IMR-90 (cell line): ENCODE measurements at regions not wholly inside any gene's neighbourhood (a gene's known extent, or its start where the extent isn't known, plus 50 kb on each side); places are given as distances from the start of the nearest gene placed in this dataset.

Source experiments
- ATAC-seq: fragments of 200-7000 bp; cut with Tn5 transposase; 2 replicates; pipeline ENCODE4 v1.9.1; 2020; ENCODE audit warnings: low read depth, mild to moderate bottlenecking, moderate library complexity
- BruUV-seq: library from RNA; stranded (reverse); fragments of 400-500 nt; replicated peaks from 2 replicates; lab custom pipeline; 2021; lab: Mats Ljungman, UMichigan
- CTCF ChIA-PET: fragments of 300-600 bp; formaldehyde crosslinking; extraction: SDS; loops from one replicate; lab custom pipeline; 2021; ENCODE audit warnings: antibody characterized with exemption; lab: Yijun Ruan, JAX
- POLR2A ChIA-PET: fragments of 300-600 bp; sonication (Branson Sonifier 250); formaldehyde crosslinking; loops from one replicate; lab custom pipeline; 2022; ENCODE audit warnings: antibody characterized with exemption; ENCODE audit not compliant: unreplicated experiment; lab: Charles Lee
- DNase-seq: peaks from one replicate; pipeline ENCODE4 v3.0.0; 2013
- H2AFZ ChIP-seq: replicated peaks from 2 replicates; pipeline ENCODE3; 2013; ENCODE audit warnings: low read length, mild to moderate bottlenecking; ENCODE audit not compliant: poor library complexity
- H2AK5ac ChIP-seq: 2 replicates; pipeline ENCODE4 v1.6.1; 2013; ENCODE audit warnings: low read depth, low read length, inconsistent platforms
- H2AK9ac ChIP-seq: replicated peaks from 2 replicates; pipeline ENCODE3; 2013; ENCODE audit warnings: mild to moderate bottlenecking, low read depth, low read length, moderate library complexity; ENCODE audit not compliant: poor library complexity
- H2BK120ac ChIP-seq: 2 replicates; pipeline ENCODE4 v1.6.1; 2013; ENCODE audit warnings: low read depth, low read length, inconsistent platforms
- H2BK15ac ChIP-seq: 3 replicates; pipeline ENCODE4 v1.6.1; 2013; ENCODE audit warnings: low read depth, low read length, inconsistent platforms
- H2BK20ac ChIP-seq: 2 replicates; pipeline ENCODE4 v1.6.1; 2013; ENCODE audit warnings: low read depth, mild to moderate bottlenecking, inconsistent platforms, low read length, moderate library complexity
- H2BK5ac ChIP-seq: 2 replicates; pipeline ENCODE4 v1.6.1; 2013; ENCODE audit warnings: mild to moderate bottlenecking, low read depth, low read length, inconsistent platforms; ENCODE audit not compliant: poor library complexity, severe bottlenecking
- H3K14ac ChIP-seq: replicated peaks from 2 replicates; pipeline ENCODE4 v1.6.1; 2013; ENCODE audit warnings: low read depth, low read length, inconsistent platforms
- H3K18ac ChIP-seq: 2 replicates; pipeline ENCODE4 v1.6.1; 2013; ENCODE audit warnings: low read depth, low read length, control low read depth
- H3K23ac ChIP-seq: 2 replicates; pipeline ENCODE4 v1.6.1; 2013; ENCODE audit warnings: low read depth, low read length, inconsistent platforms
- H3K27ac ChIP-seq: 2 replicates; pipeline ENCODE4 v1.5.1; 2013; ENCODE audit warnings: mild to moderate bottlenecking, control low read depth, low read length; ENCODE audit not compliant: insufficient read depth
- H3K27me3 ChIP-seq: 2 replicates; pipeline ENCODE4 v1.6.1; 2013; ENCODE audit warnings: low read length; ENCODE audit not compliant: control insufficient read depth, insufficient read depth
- H3K36me3 ChIP-seq: 2 replicates; pipeline ENCODE4 v1.6.1; 2013; ENCODE audit warnings: low read length, mixed read lengths; ENCODE audit not compliant: control insufficient read depth, insufficient read depth
- H3K4ac ChIP-seq: 2 replicates; pipeline ENCODE4 v1.6.1; 2013; ENCODE audit warnings: low read depth, low read length, inconsistent platforms
- H3K4me1 ChIP-seq: 2 replicates; pipeline ENCODE4 v1.6.1; 2013; ENCODE audit warnings: low read length, mixed read lengths; ENCODE audit not compliant: control insufficient read depth, insufficient read depth
- H3K4me2 ChIP-seq: 2 replicates; pipeline ENCODE4 v1.6.1; 2013; ENCODE audit warnings: low read depth, mild to moderate bottlenecking, control low read depth, low read length, moderate library complexity
- H3K4me3 ChIP-seq: 2 replicates; pipeline ENCODE4 v1.5.1; 2013; ENCODE audit warnings: low read depth, mild to moderate bottlenecking, control low read depth, low read length, moderate library complexity; ENCODE audit not compliant: insufficient read depth
- H3K56ac ChIP-seq: 2 replicates; pipeline ENCODE4 v1.6.1; 2013; ENCODE audit warnings: low read length, inconsistent platforms; ENCODE audit not compliant: insufficient read depth; ENCODE audit errors: extremely low read depth
- H3K79me1 ChIP-seq, 2 experiments: 2 replicates each; pipeline ENCODE4 v1.6.1; 2013; ENCODE audit warnings: low read length in 2 of 2, inconsistent platforms in 1 of 2, low read depth in 1 of 2
- H3K9ac ChIP-seq: 2 replicates; pipeline ENCODE4 v1.6.1; 2013; ENCODE audit warnings: low read depth, low read length, control low read depth
- H3K9me1 ChIP-seq: 2 replicates; pipeline ENCODE4 v1.6.1; 2013; ENCODE audit warnings: low read length, inconsistent platforms; ENCODE audit not compliant: insufficient read depth
- H3K9me3 ChIP-seq: 2 replicates; pipeline ENCODE4 v1.6.1; 2013; ENCODE audit warnings: low read length; ENCODE audit not compliant: control insufficient read depth, insufficient read depth
- H4K20me1 ChIP-seq: 2 replicates; pipeline ENCODE4 v1.6.1; 2013; ENCODE audit warnings: low read length, inconsistent platforms; ENCODE audit not compliant: insufficient read depth
- H4K5ac ChIP-seq: 2 replicates; pipeline ENCODE4 v1.6.1; 2013; ENCODE audit warnings: mild to moderate bottlenecking, low read depth, low read length, control low read depth
- H4K8ac ChIP-seq, 2 experiments: 2 replicates each; pipeline ENCODE4 v1.6.1; 2013; ENCODE audit warnings: low read depth in 2 of 2, low read length in 2 of 2, control low read depth in 1 of 2, inconsistent platforms in 1 of 2
- H4K91ac ChIP-seq: 2 replicates; pipeline ENCODE4 v1.6.1; 2013; ENCODE audit warnings: low read depth, low read length, inconsistent platforms; ENCODE audit not compliant: insufficient read depth
- BHLHE40 ChIP-seq: fragments of 150-350 bp; IDR thresholded peaks from 2 replicates; pipeline ENCODE4 v1.6.1; 2016; ENCODE audit warnings: mild to moderate bottlenecking, low read depth, low read length
- CEBPB ChIP-seq: IDR thresholded peaks from 2 replicates; pipeline ENCODE4 v1.6.1; 2012; ENCODE audit warnings: low read depth, low read length, improper control_type of control experiment
- CHD1 ChIP-seq: IDR thresholded peaks from 2 replicates; pipeline ENCODE4 v1.6.1; 2012; ENCODE audit warnings: low read depth, low read length, improper control_type of control experiment
- FOS ChIP-seq: fragments of 150-350 bp; IDR thresholded peaks from 2 replicates; pipeline ENCODE4 v1.6.1; 2016; ENCODE audit warnings: low read depth, low read length
- MAFK ChIP-seq: IDR thresholded peaks from 2 replicates; pipeline ENCODE4 v1.6.1; 2012; ENCODE audit warnings: low read depth, low read length, improper control_type of control experiment
- MAZ ChIP-seq: IDR thresholded peaks from 2 replicates; pipeline ENCODE4 v1.6.1; 2012; ENCODE audit warnings: low read depth, mild to moderate bottlenecking, low read length, improper control_type of control experiment, moderate library complexity, borderline replicate concordance
- MXI1 ChIP-seq: IDR thresholded peaks from 2 replicates; pipeline ENCODE4 v1.6.1; 2012; ENCODE audit warnings: low read depth, mild to moderate bottlenecking, low read length, moderate library complexity, borderline replicate concordance
- NFE2L2 ChIP-seq: fragments of 150-350 bp; IDR thresholded peaks from 2 replicates; pipeline ENCODE4 v1.6.1; 2016; ENCODE audit warnings: low read depth, mild to moderate bottlenecking, low read length
- POLR2A ChIP-seq: IDR thresholded peaks from 2 replicates; pipeline ENCODE4 v1.6.1; 2012; ENCODE audit warnings: mild to moderate bottlenecking, low read depth, low read length
- RAD21 ChIP-seq: IDR thresholded peaks from 2 replicates; pipeline ENCODE4 v1.6.1; 2012; ENCODE audit warnings: low read length, improper control_type of control experiment
- RCOR1 ChIP-seq: IDR thresholded peaks from 2 replicates; pipeline ENCODE4 v1.6.1; 2012; ENCODE audit warnings: mild to moderate bottlenecking, low read length, improper control_type of control experiment; ENCODE audit not compliant: insufficient replicate concordance
- RFX5 ChIP-seq: IDR thresholded peaks from 2 replicates; pipeline ENCODE4 v1.8.0; 2012; ENCODE audit warnings: low read depth, mild to moderate bottlenecking, low read length, moderate library complexity
- SMC3 ChIP-seq: fragments of 150-350 bp; IDR thresholded peaks from 2 replicates; pipeline ENCODE4 v1.6.1; 2016; ENCODE audit warnings: low read depth, mild to moderate bottlenecking, antibody characterized with exemption, low read length, moderate library complexity
- WGBS, 2 experiments: methylation state at CpG; one replicate each; pipeline versions ENCODE4 v1.1.5 to v1.1.7; 2013; ENCODE audit warnings: missing lambda C conversion rate in 2 of 2; ENCODE audit not compliant: insufficient read length in 1 of 2; ENCODE audit errors: extremely low coverage in 2 of 2; 5-methylcytosine and 5-hydroxymethylcytosine counted together
- dilution Hi-C: fragments of 300-500 bp; cut with HindIII; formaldehyde crosslinking; loops from one replicate; pipeline ENCODE4 v1.14.3; 2018; ENCODE audit warnings: low sequenced_read_pairs; ENCODE audit not compliant: unreplicated experiment
- in situ Hi-C: fragments of 300-500 bp; cut with MboI; formaldehyde crosslinking; loops from 3 replicates; pipeline ENCODE4 v1.14.3; 2019; ENCODE audit warnings: low sequenced_read_pairs, inconsistent platforms, mixed read lengths
- intact Hi-C: fragments of 100-400 bp; cut with micrococcal nuclease; formaldehyde crosslinking; loops from 2 replicates; pipeline ENCODE4 v1.10.0; 2022
- TF ChIP-seq, protein P1 (sequence below): conservative IDR thresholded peaks from 2 replicates; pipeline ENCODE4 v1.5.1; 2012; ENCODE audit warnings: mild to moderate bottlenecking, low read depth, low read length, improper control_type of control experiment
- TF ChIP-seq, protein P2 (sequence below): fragments of 150-350 bp; IDR thresholded peaks from 2 replicates; pipeline ENCODE4 v1.6.1; 2016; ENCODE audit warnings: low read depth, mild to moderate bottlenecking, low read length, moderate library complexity, borderline replicate concordance
- TF ChIP-seq, protein P3 (sequence below): fragments of 150-350 bp; IDR thresholded peaks from 2 replicates; pipeline ENCODE4 v1.6.1; 2017; ENCODE audit warnings: mild to moderate bottlenecking, antibody characterized with exemption, low read length, low read depth

DNA sequence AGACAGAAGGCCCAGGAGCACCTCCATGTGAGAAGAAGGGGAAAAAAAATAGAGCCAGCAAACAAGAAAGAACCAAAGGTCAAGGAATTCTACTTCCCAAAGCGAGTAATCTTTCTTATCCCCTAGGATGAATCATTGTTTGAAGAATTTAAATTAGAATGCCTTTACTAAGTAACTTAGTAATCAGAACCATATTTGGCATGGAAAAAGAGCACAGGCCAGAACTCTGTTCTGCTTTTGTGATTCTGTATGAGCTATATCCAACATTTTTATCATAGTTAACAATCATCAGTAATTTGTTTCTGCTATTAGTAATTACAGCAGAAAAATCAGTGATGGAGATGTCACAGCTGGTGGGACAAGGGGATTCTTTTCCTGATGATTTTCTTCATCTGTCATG is 228.8 kb upstream of the FAM83B start:
- no peaks in the 10 kb centered on the region for H3K9me1 ChIP-seq

More for the DNA sequence above, 228.8 kb upstream of the FAM83B start:
- peak overlapping the region; percentile 39; the same call in 1 of the 2 replicates for H3K4me2 ChIP-seq
- peaks cover 5% of the 10 kb centered on the region; the same call in 1 of the 2 replicates for H3K4me1 ChIP-seq
- no peak overlapping the region for H3K27ac ChIP-seq
- H4K91ac ChIP-seq = peak overlapping the region; percentile 55; the same call in 1 of the 2 replicates
- H2BK15ac ChIP-seq = peak overlapping the region; percentile 90; the same call in 1 of the 3 replicates
- no peak overlapping the region for H2AFZ ChIP-seq
- H2BK5ac ChIP-seq = peak overlapping the region; percentile 94
- 0 out of 2 replicates have a peak overlapping the region, but pooled peaks have one; percentile 1 for H3K56ac ChIP-seq
- no peak overlapping the region for H3K4me3 ChIP-seq
- H3K36me3 ChIP-seq = no peaks in the 10 kb centered on the region
- peak overlapping the region; percentile 67; the same call in 1 of the 2 replicates for H3K23ac ChIP-seq
- peak overlapping the region; percentile 83; the same call in 1 of the 2 replicates for H3K4ac ChIP-seq
- H3K14ac ChIP-seq = no peak overlapping the region
- CTCF ChIA-PET = interaction anchor here (1.2 kb wide), 1 partner anchor 100 kb away, joined by 4 read pairs; no protein-coding TSS in a partner anchor
- intact Hi-C loops (loop anchor here (5.0 kb wide), 1 partner anchor 450 kb away; no protein-coding TSS in a partner anchor), in situ Hi-C loops (no loop called here), dilution Hi-C loops (no loop called here)
- no CpG with 5 or more reads among the region's 1 CpG for WGBS, 2 experiments
- H3K79me1 ChIP-seq = no peaks in the 10 kb centered on the region
- peak overlapping the region; percentile 88 for H2BK20ac ChIP-seq
- H3K27me3 ChIP-seq = no peaks in the 10 kb centered on the region
- H3K18ac ChIP-seq = peak overlapping the region; percentile 97
- H4K8ac ChIP-seq = peak overlapping the region; percentile 41 to 76; a peak in 2 of 4 replicates
- no peak overlapping the region for H3K9ac ChIP-seq
- no peak overlapping the region for H2AK9ac ChIP-seq
- peak overlapping the region; percentile 86; the same call in 1 of the 2 replicates for H4K5ac ChIP-seq
- DNase-seq (peak; percentile 84), ATAC-seq (peak; percentile 96)
- no TSS peak for BruUV-seq
- peak overlapping the region; percentile 95; the same call in 1 of the 2 replicates for H2BK120ac ChIP-seq
- H2AK5ac ChIP-seq = 0 out of 2 replicates have a peak overlapping the region, but pooled peaks have one; percentile 95
- TF ChIP-seq, protein P1, sequence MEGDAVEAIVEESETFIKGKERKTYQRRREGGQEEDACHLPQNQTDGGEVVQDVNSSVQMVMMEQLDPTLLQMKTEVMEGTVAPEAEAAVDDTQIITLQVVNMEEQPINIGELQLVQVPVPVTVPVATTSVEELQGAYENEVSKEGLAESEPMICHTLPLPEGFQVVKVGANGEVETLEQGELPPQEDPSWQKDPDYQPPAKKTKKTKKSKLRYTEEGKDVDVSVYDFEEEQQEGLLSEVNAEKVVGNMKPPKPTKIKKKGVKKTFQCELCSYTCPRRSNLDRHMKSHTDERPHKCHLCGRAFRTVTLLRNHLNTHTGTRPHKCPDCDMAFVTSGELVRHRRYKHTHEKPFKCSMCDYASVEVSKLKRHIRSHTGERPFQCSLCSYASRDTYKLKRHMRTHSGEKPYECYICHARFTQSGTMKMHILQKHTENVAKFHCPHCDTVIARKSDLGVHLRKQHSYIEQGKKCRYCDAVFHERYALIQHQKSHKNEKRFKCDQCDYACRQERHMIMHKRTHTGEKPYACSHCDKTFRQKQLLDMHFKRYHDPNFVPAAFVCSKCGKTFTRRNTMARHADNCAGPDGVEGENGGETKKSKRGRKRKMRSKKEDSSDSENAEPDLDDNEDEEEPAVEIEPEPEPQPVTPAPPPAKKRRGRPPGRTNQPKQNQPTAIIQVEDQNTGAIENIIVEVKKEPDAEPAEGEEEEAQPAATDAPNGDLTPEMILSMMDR = no peak
- TF ChIP-seq RCOR1 = no peak
- TF ChIP-seq, protein P2, sequence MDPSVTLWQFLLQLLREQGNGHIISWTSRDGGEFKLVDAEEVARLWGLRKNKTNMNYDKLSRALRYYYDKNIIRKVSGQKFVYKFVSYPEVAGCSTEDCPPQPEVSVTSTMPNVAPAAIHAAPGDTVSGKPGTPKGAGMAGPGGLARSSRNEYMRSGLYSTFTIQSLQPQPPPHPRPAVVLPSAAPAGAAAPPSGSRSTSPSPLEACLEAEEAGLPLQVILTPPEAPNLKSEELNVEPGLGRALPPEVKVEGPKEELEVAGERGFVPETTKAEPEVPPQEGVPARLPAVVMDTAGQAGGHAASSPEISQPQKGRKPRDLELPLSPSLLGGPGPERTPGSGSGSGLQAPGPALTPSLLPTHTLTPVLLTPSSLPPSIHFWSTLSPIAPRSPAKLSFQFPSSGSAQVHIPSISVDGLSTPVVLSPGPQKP = no peak
- no peak for TF ChIP-seq SMC3
- TF ChIP-seq FOS = no peak
- no peak for TF ChIP-seq BHLHE40
- TF ChIP-seq RFX5 = no peak
- no peak for TF ChIP-seq NFE2L2
- TF ChIP-seq, protein P3, sequence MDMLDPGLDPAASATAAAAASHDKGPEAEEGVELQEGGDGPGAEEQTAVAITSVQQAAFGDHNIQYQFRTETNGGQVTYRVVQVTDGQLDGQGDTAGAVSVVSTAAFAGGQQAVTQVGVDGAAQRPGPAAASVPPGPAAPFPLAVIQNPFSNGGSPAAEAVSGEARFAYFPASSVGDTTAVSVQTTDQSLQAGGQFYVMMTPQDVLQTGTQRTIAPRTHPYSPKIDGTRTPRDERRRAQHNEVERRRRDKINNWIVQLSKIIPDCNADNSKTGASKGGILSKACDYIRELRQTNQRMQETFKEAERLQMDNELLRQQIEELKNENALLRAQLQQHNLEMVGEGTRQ = no peak
- no peak for TF ChIP-seq POLR2A
- TF ChIP-seq MXI1 = no peak
- no peak for TF ChIP-seq CEBPB
- no peak for TF ChIP-seq MAZ
- TF ChIP-seq CHD1 = no peak
- no peak for TF ChIP-seq RAD21
- no peak for TF ChIP-seq MAFK
- no peaks in the 10 kb centered on the region for H3K9me3 ChIP-seq
- H4K20me1 ChIP-seq = no peaks in the 10 kb centered on the region
- POLR2A ChIA-PET = no interaction called here
